HG03139 (cell line): ENCODE measurements at regions not wholly inside any gene's neighbourhood (a gene's known extent, or its start where the extent isn't known, plus 50 kb on each side); places are given as distances from the start of the nearest gene placed in this dataset.

ENCODE experiments used
- ATAC-seq: cut with Tn5 transposase; IDR thresholded peaks from one replicate; pipeline ENCODE4 v1.9.1; 2021; ENCODE audit not compliant: unreplicated experiment

DNA sequence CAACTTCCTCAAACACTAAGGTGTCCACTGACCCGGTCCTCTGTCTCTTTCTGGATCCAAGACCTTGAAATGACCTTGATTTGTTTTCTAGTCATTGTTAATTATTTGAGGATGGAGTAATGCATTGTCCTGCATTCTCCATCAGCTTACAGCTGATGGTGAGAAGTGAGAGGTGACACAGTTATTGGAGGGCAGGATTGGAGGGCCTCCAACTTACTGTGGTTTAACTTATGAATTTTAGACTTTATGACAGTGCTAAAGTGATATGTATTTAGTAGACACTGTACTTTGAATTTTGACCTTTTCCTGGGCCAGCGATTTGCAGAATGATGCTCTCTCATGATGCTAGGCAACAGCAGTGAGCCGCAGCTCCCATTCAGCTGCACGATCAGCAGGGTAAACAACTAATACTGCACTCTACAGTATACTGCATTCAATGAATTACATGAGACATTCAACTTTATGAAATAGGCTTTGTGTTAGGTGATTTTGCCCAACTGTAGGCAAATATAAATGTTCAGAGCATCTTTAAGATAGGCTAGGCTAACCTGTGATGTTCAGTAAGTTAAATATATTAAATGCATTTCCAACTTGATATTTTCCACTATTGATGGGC lies 200.0 kb upstream of the MEX3C start:
- ATAC-seq: no peak

DNA sequence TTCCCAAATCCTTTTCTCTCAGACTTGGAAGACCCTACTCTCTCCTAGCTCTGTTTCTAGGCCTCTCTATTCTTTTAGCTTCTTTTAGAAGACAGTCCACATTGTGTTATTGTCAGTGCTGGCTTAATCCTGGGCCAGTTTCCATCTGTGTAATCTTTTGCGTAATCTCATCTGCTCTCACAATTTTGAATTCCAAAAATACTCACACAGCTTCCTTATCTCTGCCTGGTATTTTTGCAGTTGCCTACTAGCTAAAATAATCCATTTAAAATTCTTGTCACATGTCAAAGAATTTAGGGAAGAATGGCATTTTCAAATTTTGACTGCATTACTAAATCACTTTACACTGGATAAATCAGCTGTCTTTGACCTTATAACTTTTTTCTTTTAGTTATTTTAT lies 200.6 kb upstream of the MEX3C start:
- ATAC-seq: no peak

GRCh38 chr18:51399491-51400122 lies 202.1 kb upstream of the MEX3C start:
- ATAC-seq: no peak

DNA sequence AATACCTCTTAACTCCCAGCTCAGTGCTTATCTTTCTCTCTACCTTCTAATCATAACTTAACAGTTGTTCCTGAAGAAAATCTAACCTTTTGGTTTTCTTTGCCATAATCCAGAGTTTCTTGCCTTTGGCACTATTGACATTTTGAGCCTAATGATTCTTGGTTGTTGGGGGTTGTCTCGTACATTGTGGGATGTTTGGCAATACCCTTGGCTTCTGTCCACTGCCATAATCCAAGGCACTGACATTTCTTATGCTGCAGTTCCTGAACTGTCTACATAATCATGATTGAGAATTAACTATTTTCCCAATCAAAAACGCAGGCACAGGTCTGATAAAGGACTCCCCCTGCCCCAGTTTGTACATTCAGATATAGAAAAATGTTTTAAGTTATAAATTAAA lies 203.2 kb upstream of the MEX3C start:
- no peak for ATAC-seq

GRCh38 chr18:51401912-51402311 lies 204.4 kb upstream of the MEX3C start:
- ATAC-seq: no peak

- ATAC-seq: no peak
Measured at GRCh38 chr18:51404620-51405019, 207.1 kb upstream of the MEX3C start.

DNA sequence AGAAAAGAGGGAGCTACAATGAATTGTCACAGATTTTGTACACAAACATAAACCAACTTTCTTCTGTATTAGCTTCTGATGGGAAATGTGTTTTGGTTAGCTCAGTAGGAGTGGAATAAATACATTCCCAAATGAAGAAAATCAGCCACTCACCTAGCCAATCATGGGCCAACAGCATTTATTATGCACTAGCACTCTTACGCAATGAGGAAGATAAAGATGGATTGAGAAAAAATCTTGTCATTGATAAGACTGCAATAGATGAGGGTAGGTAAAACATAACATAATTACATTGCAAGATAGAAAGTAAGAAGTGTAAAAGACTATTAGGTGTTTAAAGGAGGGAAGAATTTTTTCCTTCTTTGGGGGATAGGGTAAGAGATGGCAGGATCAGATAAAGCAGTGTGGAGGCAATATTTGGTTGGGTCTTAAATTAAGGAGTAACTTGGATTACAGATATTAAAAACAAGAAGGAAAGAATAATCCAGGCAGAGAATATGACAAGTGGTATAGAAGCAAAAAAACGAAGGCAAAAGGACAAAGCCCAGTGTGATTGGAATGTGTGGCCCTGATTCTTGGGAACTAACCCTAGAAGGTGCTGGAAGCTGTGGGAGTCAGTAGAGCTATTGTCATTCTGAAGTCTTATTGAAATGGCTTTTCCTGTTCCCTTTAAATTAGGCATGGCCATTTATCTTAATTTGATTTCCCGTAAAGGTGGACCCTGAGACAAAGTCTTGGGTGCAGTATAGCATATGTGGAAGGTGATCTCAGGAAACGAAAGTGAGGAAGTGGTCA lies 208.4 kb upstream of the MEX3C start:
- no peak for ATAC-seq

- ATAC-seq: no peak
Measured at GRCh38 chr18:51417643-51418483, 220.4 kb upstream of the MEX3C start.

DNA sequence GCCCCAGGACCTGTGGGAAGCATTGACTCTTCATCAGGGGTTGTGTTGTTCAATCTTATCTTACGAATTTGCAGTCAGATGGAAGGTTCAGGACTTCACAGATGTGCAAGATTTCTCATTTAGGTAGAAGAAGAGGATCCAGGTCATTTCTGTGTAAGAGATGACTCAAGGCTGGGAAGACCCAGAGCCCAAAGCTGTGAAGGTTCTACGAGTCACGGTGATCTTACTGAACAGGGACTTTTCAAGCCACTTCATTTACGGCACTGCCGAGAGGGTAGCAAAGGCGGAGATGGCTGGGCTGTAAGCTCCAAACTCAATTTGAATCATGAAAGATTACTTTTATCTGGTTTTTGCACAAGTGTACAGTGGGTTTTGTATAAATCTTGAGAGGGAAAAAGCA lies 228.0 kb upstream of the MEX3C start:
- ATAC-seq: no peak

- no peak for ATAC-seq
Measured at GRCh38 chr18:51425889-51426288, 228.4 kb upstream of the MEX3C start.

DNA sequence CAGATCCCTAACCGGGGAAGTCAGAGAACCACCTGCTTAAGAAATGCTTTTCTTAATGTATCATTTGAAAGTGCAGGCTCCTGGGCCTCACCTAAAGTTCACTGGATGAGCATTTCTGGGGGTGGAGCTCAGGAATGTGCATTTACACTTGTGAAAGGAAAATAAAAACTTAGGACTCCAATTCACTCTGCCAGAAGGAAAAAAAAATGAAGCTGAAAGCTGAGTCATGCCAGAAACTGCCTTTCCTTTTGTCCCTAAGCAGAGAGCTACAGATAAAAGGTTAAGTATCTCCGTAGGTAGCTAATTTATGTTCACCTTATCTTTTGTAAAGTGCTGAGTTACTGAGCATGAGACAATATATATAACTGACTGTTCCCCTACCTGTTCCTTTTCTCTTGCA lies 229.5 kb upstream of the MEX3C start:
- ATAC-seq: no peak

GRCh38 chr18:51429644-51430043 lies 232.2 kb upstream of the MEX3C start:
- ATAC-seq: no peak

DNA sequence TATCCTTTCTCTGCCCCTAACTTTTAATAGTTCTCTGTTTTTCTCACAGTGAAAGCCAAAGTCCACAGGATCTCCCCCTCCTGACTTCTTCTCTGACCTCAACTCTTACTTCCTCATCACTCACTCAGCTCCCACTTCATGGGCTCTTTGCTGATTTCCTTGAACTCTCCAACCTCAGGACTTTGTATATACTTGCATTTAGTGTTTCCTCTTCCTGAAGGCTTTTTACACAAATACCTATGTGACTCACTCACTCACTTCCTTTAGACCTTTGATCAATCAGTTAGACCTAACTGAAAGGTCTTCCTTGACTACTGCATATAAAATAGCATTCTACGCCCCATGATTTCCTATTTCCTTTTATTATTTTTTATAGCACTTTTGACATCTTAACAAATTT lies 233.1 kb upstream of the MEX3C start:
- ATAC-seq: no peak

- ATAC-seq: no peak
Measured at GRCh38 chr18:51433296-51433695, 235.8 kb upstream of the MEX3C start.

- no peak for ATAC-seq
Measured at GRCh38 chr18:51433881-51434280, 236.4 kb upstream of the MEX3C start.

DNA sequence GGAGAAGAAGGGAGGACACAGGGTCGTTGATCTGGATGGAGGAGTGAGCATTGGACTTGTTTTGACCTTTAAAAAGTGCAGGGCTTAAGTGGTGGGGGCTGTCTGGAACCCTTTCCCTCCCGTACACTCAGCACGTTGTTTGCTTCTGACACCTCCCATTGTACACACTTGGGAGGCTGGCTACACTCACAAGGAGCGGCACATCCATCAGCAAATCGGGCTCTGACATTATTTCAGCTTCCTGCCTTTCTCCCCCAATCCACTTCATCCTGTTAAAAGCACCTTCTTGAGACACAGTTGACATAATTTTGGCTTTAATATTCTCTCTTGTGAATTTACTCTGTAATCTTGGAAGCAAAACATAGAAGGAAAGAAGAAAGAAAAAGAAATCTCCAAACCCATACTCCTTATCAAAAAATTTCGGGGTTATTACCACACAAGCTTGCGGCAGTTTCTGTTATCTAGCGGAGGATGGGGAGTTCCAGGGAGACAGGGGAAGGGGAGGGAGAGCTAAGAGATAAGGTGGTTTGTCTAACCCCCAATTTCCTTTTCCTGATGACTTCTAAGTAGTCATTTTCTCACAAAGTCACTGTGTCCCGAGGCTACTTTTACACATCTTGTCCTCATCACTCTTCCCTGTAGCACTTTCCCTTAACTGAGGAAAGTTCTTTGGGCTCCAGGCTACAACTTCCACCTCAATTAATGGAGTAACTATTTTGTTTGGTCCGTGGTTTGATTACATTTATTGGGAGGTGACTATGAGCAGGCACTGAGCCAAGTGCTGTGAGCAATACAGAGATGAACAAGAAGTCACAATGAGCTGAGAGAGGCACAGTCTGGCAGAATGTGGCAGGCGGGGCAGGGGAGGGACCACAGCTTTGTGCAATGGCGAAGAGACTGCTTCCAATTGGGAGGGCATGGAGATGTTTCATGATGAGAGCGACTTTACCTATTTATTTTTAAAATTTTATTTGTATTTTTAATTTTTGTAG lies 240.1 kb upstream of the MEX3C start:
- ATAC-seq: no peak

DNA sequence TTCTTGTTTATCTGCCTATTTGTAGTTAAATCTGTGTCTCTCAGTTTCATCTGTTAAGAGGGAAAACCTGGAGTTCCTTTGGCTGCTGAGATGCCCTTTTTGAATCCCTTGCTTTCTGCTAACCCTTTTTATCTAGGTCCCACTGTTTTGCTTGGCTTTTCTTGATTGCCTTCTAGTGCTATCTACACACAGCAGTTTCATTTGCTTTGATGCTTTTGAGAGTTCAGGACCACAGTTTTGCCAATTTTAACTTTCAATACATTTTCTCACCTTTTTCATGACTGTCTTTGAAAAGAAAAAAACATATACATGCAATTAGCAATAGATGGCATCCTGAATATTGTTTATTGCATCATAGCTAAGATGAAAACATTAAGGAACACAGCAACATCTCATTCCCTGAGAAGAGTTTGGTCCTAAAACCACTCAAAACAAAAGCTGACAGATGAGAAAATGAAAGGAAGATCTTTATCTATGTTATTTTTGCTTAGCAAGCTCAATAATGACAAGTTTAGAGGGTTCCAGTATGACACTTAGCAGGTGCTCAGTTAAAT lies 241.4 kb upstream of the MEX3C start:
- no peak for ATAC-seq

- ATAC-seq: no peak
Measured at GRCh38 chr18:51442012-51442411, 244.5 kb upstream of the MEX3C start.

- no peak for ATAC-seq
Measured at GRCh38 chr18:51446571-51447210, 249.2 kb upstream of the MEX3C start.
